ENCODE measurements at regions not wholly inside any gene's neighbourhood (a gene's known extent, or its start where the extent isn't known, plus 50 kb on each side); places are given as distances from the start of the nearest gene placed in this dataset.
"Not testable (repeated sequence)": the region's sequence is repeated elsewhere in the genome, so short reads cannot be mapped to it uniquely, and the experiment has no call there.

DNA sequence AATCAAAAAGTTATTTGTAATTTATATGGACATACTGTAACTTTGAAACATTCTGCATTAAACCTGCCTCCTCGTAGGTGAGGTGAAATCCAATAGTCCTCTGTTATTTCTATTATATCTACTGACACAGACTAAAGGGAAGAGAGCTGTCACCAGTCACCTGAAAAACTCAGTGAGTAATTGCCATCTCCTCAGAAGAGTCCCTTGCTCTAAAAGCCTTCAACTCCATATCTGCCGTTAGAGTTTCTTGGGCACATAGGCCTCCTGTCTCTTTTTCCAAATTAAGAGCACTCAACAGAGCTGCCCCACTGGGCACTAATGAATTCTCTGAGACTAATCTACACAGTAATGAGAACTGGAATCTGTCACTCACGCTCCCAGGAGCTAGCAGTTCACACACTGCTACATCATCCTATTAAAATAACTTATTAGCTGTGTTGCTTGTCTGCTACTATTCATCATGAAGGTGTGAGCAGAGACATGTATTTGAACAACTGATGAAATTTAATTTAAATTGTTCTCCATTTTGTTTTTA is 67.3 kb upstream of the VCAN start:
- DNase-seq, result no peak

- DNase-seq, result no peak
Observed at GRCh38 chr5:83405662-83406061, 65.9 kb upstream of the VCAN start.

DNA sequence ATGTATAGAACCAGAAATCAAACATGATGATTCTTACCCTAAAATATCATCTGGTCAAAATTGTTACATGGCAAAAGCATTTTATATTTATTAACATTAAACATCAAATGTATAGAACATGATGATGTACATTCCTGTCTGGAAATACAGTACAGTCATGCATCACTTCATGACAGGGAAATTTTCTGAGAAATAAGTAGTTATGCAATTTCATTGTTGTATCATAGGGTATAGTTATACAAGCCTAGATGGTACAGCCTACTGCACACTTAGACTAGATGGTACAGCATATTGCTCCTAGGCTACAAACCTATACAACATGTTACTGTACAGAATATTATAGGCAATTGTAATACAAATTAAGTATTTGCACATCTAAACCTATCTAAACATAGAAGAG is 64.6 kb upstream of the VCAN start:
- DNase-seq, result peak; percentile 80

DNA sequence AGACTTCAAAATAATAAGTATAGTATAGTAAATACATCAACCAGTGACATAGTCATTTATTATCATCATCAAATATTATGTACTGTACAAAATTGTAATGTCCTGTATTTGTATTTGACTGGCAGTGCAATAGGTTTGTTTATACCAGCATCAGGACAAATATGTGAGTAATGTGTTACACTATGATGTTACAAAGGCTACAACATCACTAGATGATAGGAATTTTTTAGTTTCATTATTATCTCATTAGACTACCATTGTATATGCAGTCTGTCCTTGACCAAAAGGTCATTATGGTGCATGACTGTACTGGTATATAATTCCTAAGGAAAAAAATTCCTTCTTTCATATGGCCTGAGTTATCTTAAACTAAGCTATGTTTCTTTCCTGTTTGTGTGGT is 63.6 kb upstream of the VCAN start:
- peak; percentile 47 for DNase-seq

- DNase-seq, result no peak
Observed at GRCh38 chr5:83408719-83409118, 62.8 kb upstream of the VCAN start.

GRCh38 chr5:83409776-83410175 is 61.8 kb upstream of the VCAN start:
- DNase-seq, result not testable (repeated sequence)

DNA sequence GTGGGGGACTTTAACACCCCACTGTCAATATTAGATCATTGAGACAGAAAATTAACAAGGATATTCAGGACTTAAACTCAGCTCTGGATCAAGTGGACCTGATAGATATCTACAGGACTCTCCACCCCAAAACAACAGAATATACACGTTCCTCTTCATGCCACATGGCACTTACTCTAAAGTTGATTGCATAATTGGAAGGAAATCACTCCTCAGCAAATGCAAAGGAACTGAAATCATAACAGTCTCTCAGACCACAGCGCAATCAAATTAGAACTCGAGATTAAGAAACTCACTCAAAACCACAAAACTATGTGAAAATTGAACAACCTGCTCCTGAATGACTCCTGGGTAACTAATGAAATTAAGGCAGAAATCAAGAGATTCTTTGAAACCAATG is 61.2 kb upstream of the VCAN start:
- peak; percentile 85 for DNase-seq

- DNase-seq, result no peak
Observed at GRCh38 chr5:83414601-83415000, 56.9 kb upstream of the VCAN start.

- no peak for DNase-seq
Observed at GRCh38 chr5:83417884-83418283, 53.7 kb upstream of the VCAN start.

GRCh38 chr5:83418356-83419321 is 52.9 kb upstream of the VCAN start:
- DNase-seq, result no peak

Data from inflammatory macrophage treated with lipopolysaccharide for 4 hours (primary cell).